PFSK-1 (cell line): ENCODE measurements at regions not wholly inside any gene's neighbourhood (a gene's known extent, or its start where the extent isn't known, plus 50 kb on each side); places are given as distances from the start of the nearest gene placed in this dataset.

Source experiments
- FOXP2 ChIP-seq: optimal IDR thresholded peaks from 2 replicates; pipeline ENCODE3; 2011; ENCODE audit warnings: borderline replicate concordance, control low read depth, inconsistent platforms; ENCODE audit not compliant: insufficient read depth; ENCODE audit errors: extremely low read length, extremely low read depth
- POLR2AphosphoS5 ChIP-seq: IDR thresholded peaks from 2 replicates; pipeline ENCODE4 v1.6.1; 2012; ENCODE audit warnings: low read depth, mild to moderate bottlenecking, control low read depth, low read length, moderate library complexity
- REST ChIP-seq, 2 experiments: IDR thresholded peaks; 2 replicates each; pipeline versions ENCODE4 v1.6.1 to v1.8.0; 2011 to 2012; ENCODE audit warnings: low read depth in 2 of 2, low read length in 2 of 2, control low read depth in 1 of 2, inconsistent platforms in 1 of 2, mild to moderate bottlenecking in 1 of 2, moderate library complexity in 1 of 2; ENCODE audit not compliant: insufficient read depth in 1 of 2
- SIN3A ChIP-seq: IDR thresholded peaks from 2 replicates; pipeline ENCODE4 v1.6.1; 2012; ENCODE audit warnings: mild to moderate bottlenecking, low read length, moderate library complexity, borderline replicate concordance; ENCODE audit not compliant: insufficient read depth
- TAF1 ChIP-seq: IDR thresholded peaks from 2 replicates; pipeline ENCODE4 v1.6.1; 2012; ENCODE audit warnings: low read length, control low read depth, borderline replicate concordance; ENCODE audit not compliant: insufficient read depth

DNA sequence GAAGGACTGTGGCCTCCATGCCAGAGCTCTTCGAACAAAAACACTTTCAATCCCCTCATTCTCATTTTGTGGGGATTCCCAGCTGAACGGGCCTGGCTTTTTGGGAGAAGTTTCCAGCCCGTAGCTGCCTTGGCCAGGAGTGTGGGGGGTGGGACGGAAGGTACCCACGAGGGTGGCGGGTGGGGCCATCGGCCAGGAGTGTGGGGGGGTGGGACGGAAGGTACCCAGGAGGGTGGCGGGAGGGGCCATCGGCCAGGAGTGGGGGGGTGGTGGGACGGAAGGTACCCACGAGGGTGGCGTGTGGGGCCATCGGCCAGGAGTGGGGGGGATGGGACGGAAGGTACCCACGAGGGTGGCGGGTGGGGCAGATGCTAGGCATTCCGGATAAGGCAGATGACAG is 71.7 kb upstream of the ZBTB18 start:
- TF ChIP-seq REST (IDR thresholded peaks at IDR 0.05; ENCODE audit: insufficient read depth in 1 of 2, low read depth in 2 of 2, low read length in 2 of 2) (no peak), POLR2AphosphoS5 (no peak), FOXP2 (no peak), TAF1 (no peak), SIN3A (no peak)

- TF ChIP-seq POLR2AphosphoS5 (no peak), TAF1 (no peak), FOXP2 (no peak), SIN3A (no peak), REST (IDR thresholded peaks at IDR 0.05; ENCODE audit: insufficient read depth in 1 of 2, low read depth in 2 of 2, low read length in 2 of 2) (no peak)
These were observed 74.0 kb upstream of the ZBTB18 start for GRCh38 chr1:243977094-243977493.

DNA sequence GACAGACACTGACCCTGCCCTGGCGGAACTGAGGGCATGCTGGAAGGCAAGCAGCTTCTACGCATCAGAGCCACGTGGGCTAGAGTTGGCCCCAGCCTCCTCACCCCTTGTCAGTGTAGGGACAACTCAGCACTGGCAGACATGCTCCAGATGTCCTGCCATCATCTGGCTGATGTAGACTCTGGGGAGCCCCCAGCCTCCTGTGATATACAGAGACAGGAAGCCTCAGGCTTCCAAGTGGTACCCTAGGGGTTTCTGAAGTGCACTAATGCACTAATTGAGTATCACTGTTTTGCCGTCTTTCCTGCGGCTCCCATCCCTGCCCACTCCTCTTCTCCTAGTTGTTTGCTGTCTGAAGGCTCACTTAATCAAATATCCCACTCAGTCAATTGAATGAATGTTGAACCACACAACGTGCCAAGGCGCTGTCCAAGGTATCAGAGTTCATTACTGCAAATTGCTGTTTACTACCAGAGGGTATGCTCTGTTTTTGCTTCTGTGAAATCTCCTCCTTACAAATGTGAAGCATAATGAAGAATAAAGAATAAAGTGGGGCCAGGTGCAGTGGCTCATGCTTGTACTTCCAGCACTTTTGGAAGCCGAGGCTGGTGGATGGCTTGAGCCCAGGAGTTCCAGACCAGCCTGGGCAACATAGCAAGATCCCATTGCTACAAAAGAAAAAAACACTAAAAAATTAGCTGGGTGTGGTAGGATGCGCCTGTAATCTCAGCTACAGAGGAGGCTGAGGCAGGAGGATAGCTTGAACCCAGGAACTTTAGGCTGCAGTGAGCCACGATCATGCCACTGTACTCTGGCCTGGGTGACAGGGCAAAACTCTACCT is 76.4 kb upstream of the ZBTB18 start:
- no peak for TF ChIP-seq POLR2AphosphoS5
- peak; percentile 70 to 94 for TF ChIP-seq REST (IDR thresholded peaks at IDR 0.05; ENCODE audit: insufficient read depth in 1 of 2, low read depth in 2 of 2, low read length in 2 of 2)

DNA sequence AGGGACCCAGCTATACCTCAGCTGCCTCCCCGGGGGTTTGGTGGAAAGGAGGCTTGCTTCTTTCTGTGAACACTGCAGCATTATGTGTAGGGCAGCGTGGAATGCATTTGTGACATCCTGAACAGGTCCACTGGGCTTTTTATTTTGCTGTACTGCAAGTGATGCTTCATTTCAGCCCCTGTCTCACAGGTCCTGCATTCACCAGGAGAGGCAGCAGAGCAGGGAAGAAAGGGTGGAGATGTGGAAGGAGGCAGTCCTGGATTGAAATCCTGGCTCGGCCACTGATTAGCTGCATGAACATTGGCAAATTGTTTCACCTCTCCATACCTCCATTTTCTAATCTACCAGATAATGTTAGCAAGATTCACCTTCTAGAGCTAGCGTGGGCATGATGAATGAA is 77.9 kb upstream of the ZBTB18 start:
- TF ChIP-seq REST (IDR thresholded peaks at IDR 0.05; ENCODE audit: insufficient read depth in 1 of 2, low read depth in 2 of 2, low read length in 2 of 2) (no peak), FOXP2 (no peak), TAF1 (no peak), POLR2AphosphoS5 (no peak), SIN3A (no peak)

DNA sequence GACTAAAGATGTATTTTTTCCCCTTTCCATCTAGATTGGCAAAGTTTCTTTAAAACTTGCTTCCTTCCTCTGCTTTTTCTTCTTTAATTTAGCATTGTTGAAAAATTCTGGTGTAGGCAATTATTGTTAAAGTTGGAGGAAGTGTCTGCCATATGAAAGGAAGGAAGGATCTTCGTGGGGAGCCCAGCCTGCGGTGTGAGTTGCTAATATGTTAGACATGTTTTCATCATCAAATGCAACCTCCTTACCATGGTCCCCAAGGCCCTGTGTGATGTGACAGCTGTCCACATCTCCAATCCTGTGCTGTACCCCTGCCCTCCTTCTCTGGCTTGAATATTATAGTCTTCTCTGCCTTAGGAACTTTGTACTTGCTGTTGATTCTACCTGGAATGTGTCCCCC is 81.0 kb upstream of the ZBTB18 start:
- TF ChIP-seq POLR2AphosphoS5 = no peak
- TF ChIP-seq SIN3A = no peak
- TF ChIP-seq FOXP2 = no peak
- TF ChIP-seq TAF1 = no peak
- TF ChIP-seq REST (IDR thresholded peaks at IDR 0.05; ENCODE audit: insufficient read depth in 1 of 2, low read depth in 2 of 2, low read length in 2 of 2) = no peak
